ENCODE measurements at regions not wholly inside any gene's neighbourhood (a gene's known extent, or its start where the extent isn't known, plus 50 kb on each side); places are given as distances from the start of the nearest gene placed in this dataset.

DNA sequence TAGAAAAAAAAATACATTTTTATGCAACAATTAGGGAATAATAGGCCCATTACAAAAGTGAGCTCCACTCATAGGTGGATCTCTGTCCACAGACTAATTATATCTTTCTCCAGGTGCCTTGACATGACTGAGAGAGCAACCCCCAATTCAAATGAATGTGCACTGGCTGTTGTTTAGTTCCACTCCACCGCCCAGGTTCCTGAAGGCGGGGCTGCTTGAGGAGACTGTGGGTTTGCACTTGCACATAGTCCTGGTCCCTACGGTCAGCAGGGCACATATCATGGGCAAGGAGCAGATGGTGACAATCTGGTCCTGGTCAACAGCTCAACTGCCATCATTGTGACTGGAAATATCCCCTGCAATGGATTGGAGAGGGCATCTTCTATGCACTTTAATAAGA lies 195.6 kb upstream of the PWP1 start:
- ATAC-seq, result no peak
- no peak for TF ChIP-seq RARB (CRISPR knock-in tag; IDR thresholded peaks at IDR 0.05)
- no peak for TF ChIP-seq ESRRG (CRISPR knock-in tag; IDR thresholded peaks at IDR 0.05)
- TF ChIP-seq TCF4 (CRISPR knock-in tag; IDR thresholded peaks at IDR 0.05; ENCODE audit: borderline replicate concordance), result no peak
- no peak for TF ChIP-seq TOX (CRISPR knock-in tag; IDR thresholded peaks at IDR 0.05; ENCODE audit: borderline replicate concordance)
- TF ChIP-seq, protein P1, sequence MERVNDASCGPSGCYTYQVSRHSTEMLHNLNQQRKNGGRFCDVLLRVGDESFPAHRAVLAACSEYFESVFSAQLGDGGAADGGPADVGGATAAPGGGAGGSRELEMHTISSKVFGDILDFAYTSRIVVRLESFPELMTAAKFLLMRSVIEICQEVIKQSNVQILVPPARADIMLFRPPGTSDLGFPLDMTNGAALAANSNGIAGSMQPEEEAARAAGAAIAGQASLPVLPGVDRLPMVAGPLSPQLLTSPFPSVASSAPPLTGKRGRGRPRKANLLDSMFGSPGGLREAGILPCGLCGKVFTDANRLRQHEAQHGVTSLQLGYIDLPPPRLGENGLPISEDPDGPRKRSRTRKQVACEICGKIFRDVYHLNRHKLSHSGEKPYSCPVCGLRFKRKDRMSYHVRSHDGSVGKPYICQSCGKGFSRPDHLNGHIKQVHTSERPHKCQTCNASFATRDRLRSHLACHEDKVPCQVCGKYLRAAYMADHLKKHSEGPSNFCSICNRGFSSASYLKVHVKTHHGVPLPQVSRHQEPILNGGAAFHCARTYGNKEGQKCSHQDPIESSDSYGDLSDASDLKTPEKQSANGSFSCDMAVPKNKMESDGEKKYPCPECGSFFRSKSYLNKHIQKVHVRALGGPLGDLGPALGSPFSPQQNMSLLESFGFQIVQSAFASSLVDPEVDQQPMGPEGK (CRISPR knock-in tag; IDR thresholded peaks at IDR 0.05; ENCODE audit: borderline replicate concordance), result no peak
- no peak for TF ChIP-seq ZNF8 (CRISPR knock-in tag; IDR thresholded peaks at IDR 0.05)
- TF ChIP-seq, protein P2, sequence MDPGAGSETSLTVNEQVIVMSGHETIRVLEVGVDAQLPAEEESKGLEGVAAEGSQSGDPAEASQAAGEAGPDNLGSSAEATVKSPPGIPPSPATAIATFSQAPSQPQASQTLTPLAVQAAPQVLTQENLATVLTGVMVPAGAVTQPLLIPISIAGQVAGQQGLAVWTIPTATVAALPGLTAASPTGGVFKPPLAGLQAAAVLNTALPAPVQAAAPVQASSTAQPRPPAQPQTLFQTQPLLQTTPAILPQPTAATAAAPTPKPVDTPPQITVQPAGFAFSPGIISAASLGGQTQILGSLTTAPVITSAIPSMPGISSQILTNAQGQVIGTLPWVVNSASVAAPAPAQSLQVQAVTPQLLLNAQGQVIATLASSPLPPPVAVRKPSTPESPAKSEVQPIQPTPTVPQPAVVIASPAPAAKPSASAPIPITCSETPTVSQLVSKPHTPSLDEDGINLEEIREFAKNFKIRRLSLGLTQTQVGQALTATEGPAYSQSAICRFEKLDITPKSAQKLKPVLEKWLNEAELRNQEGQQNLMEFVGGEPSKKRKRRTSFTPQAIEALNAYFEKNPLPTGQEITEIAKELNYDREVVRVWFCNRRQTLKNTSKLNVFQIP (CRISPR knock-in tag; IDR thresholded peaks at IDR 0.05; ENCODE audit: borderline replicate concordance, low read depth), result no peak
- TF ChIP-seq BACH2 (CRISPR knock-in tag; IDR thresholded peaks at IDR 0.05; ENCODE audit: borderline replicate concordance), result no peak
- TF ChIP-seq, protein P3, sequence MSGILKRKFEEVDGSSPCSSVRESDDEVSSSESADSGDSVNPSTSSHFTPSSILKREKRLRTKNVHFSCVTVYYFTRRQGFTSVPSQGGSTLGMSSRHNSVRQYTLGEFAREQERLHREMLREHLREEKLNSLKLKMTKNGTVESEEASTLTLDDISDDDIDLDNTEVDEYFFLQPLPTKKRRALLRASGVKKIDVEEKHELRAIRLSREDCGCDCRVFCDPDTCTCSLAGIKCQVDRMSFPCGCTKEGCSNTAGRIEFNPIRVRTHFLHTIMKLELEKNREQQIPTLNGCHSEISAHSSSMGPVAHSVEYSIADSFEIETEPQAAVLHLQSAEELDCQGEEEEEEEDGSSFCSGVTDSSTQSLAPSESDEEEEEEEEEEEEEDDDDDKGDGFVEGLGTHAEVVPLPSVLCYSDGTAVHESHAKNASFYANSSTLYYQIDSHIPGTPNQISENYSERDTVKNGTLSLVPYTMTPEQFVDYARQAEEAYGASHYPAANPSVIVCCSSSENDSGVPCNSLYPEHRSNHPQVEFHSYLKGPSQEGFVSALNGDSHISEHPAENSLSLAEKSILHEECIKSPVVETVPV (CRISPR knock-in tag; IDR thresholded peaks at IDR 0.05), result no peak
- no peak for TF ChIP-seq SNAI2 (CRISPR knock-in tag; IDR thresholded peaks at IDR 0.05)
- no peak for TF ChIP-seq ZFP30 (CRISPR knock-in tag; IDR thresholded peaks at IDR 0.05)
- no peak for TF ChIP-seq ISL1 (CRISPR knock-in tag; IDR thresholded peaks at IDR 0.05)
- no peak for TF ChIP-seq CSDC2 (CRISPR knock-in tag; IDR thresholded peaks at IDR 0.05)
- no peak for TF ChIP-seq ZC3H10 (CRISPR knock-in tag; IDR thresholded peaks at IDR 0.05)
- TF ChIP-seq, protein P4, sequence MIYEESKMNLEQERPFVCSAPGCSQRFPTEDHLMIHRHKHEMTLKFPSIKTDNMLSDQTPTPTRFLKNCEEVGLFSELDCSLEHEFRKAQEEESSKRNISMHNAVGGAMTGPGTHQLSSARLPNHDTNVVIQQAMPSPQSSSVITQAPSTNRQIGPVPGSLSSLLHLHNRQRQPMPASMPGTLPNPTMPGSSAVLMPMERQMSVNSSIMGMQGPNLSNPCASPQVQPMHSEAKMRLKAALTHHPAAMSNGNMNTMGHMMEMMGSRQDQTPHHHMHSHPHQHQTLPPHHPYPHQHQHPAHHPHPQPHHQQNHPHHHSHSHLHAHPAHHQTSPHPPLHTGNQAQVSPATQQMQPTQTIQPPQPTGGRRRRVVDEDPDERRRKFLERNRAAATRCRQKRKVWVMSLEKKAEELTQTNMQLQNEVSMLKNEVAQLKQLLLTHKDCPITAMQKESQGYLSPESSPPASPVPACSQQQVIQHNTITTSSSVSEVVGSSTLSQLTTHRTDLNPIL (CRISPR knock-in tag; IDR thresholded peaks at IDR 0.05; ENCODE audit: low read depth), result no peak
- no peak for TF ChIP-seq OSR1 (CRISPR knock-in tag; IDR thresholded peaks at IDR 0.05)

DNA sequence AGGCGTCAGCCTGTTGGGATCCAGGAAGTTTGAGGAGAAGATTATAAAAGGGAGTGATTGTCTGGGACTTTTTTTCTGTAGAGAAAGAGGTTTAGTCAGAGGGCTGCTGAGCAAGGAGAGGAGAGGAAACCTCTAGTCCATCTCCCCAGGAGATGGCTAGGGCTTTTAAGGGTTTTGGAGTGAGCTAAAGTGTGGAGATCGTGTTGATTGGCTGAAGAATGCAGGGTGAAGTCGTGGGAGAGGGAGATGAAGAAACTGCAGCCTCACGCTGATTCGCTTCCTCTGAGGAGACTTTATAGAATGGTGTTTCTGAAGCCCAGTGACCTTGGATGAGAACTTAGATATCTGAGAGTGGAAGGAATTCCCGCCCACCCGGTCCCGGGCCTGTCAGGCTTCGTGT lies 193.7 kb upstream of the PWP1 start:
- TF ChIP-seq CSDC2 (CRISPR knock-in tag; IDR thresholded peaks at IDR 0.05), result no peak
- TF ChIP-seq ZNF8 (CRISPR knock-in tag; IDR thresholded peaks at IDR 0.05), result no peak
- no peak for TF ChIP-seq ARNTL (CRISPR knock-in tag; IDR thresholded peaks at IDR 0.05; ENCODE audit: borderline replicate concordance, low read depth)
- TF ChIP-seq ESRRG (CRISPR knock-in tag; IDR thresholded peaks at IDR 0.05), result no peak
- no peak for TF ChIP-seq TCF4 (CRISPR knock-in tag; IDR thresholded peaks at IDR 0.05; ENCODE audit: borderline replicate concordance)
- TF ChIP-seq ZFP30 (CRISPR knock-in tag; IDR thresholded peaks at IDR 0.05), result no peak
- no peak for TF ChIP-seq TOX (CRISPR knock-in tag; IDR thresholded peaks at IDR 0.05; ENCODE audit: borderline replicate concordance)
- TF ChIP-seq ZFP3 (CRISPR knock-in tag; IDR thresholded peaks at IDR 0.05), result no peak
- no peak for TF ChIP-seq ZC3H10 (CRISPR knock-in tag; IDR thresholded peaks at IDR 0.05)
- TF ChIP-seq OSR1 (CRISPR knock-in tag; IDR thresholded peaks at IDR 0.05), result no peak
- no peak for TF ChIP-seq ZNF565 (CRISPR knock-in tag; conservative IDR thresholded peaks at IDR 0.05; ENCODE audit: low read depth)
- TF ChIP-seq ZNF70 (CRISPR knock-in tag; IDR thresholded peaks at IDR 0.05), result no peak
- TF ChIP-seq, protein P4 (CRISPR knock-in tag; IDR thresholded peaks at IDR 0.05; ENCODE audit: low read depth), result no peak
- TF ChIP-seq, protein P5, sequence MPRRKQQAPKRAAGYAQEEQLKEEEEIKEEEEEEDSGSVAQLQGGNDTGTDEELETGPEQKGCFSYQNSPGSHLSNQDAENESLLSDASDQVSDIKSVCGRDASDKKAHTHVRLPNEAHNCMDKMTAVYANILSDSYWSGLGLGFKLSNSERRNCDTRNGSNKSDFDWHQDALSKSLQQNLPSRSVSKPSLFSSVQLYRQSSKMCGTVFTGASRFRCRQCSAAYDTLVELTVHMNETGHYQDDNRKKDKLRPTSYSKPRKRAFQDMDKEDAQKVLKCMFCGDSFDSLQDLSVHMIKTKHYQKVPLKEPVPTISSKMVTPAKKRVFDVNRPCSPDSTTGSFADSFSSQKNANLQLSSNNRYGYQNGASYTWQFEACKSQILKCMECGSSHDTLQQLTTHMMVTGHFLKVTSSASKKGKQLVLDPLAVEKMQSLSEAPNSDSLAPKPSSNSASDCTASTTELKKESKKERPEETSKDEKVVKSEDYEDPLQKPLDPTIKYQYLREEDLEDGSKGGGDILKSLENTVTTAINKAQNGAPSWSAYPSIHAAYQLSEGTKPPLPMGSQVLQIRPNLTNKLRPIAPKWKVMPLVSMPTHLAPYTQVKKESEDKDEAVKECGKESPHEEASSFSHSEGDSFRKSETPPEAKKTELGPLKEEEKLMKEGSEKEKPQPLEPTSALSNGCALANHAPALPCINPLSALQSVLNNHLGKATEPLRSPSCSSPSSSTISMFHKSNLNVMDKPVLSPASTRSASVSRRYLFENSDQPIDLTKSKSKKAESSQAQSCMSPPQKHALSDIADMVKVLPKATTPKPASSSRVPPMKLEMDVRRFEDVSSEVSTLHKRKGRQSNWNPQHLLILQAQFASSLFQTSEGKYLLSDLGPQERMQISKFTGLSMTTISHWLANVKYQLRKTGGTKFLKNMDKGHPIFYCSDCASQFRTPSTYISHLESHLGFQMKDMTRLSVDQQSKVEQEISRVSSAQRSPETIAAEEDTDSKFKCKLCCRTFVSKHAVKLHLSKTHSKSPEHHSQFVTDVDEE (CRISPR knock-in tag; IDR thresholded peaks at IDR 0.05), result no peak
- TF ChIP-seq SNAI2 (CRISPR knock-in tag; IDR thresholded peaks at IDR 0.05), result no peak
- TF ChIP-seq, protein P2 (CRISPR knock-in tag; IDR thresholded peaks at IDR 0.05; ENCODE audit: borderline replicate concordance, low read depth), result no peak
- no peak for TF ChIP-seq BACH2 (CRISPR knock-in tag; IDR thresholded peaks at IDR 0.05; ENCODE audit: borderline replicate concordance)
- ATAC-seq, result no peak
